ENCODE measurements at regions not wholly inside any gene's neighbourhood (a gene's known extent, or its start where the extent isn't known, plus 50 kb on each side); places are given as distances from the start of the nearest gene placed in this dataset.
"Not testable (repeated sequence)": the region's sequence is repeated elsewhere in the genome, so short reads cannot be mapped to it uniquely, and the experiment has no call there.

DNA sequence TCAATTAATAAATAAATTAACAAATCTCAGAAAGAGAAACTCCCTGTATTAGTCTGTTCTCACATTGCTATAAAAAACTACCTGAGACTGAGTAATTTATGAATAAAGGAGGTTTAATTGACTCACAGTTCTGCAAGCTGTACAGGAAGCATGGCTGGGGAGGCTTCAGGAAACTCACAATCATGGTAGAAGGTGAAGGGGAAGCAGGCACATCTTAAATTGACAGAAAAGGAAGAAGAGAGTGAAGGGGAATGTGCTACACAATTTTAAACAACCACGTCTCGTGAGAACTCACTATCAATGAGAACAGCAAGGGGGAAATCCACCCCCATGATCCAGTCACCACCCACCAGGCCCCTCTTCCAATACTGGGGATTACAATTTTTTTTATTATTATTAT, 358.3 kb upstream of the KIAA1217 start:
- no peaks in the 10 kb centered on the region for H3K27me3 ChIP-seq (ENCODE audit: control insufficient read depth in 2 of 2, insufficient read depth in 1 of 2, low read length in 1 of 2)
- H3K9me3 ChIP-seq (ENCODE audit: control insufficient read depth in 2 of 2, insufficient read depth in 1 of 2, low read length in 1 of 2) = no peaks in the 10 kb centered on the region
- 72% methylated on average over 2 of the region's 2 CpGs for WGBS
- H3K27ac ChIP-seq (ENCODE audit: low read depth in 1 of 2, low read length in 1 of 2) = no peak overlapping the region
- no peak for DNase-seq (ENCODE audit: low read depth in 6 of 9, low spot score in 9 of 9)
- no peak overlapping the region for H3K4me3 ChIP-seq (ENCODE audit: low read length in 2 of 2)
- no peaks in the 10 kb centered on the region for H3K36me3 ChIP-seq (ENCODE audit: control insufficient read depth in 2 of 2, insufficient read depth in 2 of 2, low read length in 1 of 2)
- H3K4me1 ChIP-seq (ENCODE audit: control insufficient read depth in 2 of 2, insufficient read depth in 2 of 2, low read length in 2 of 2) = no peaks in the 10 kb centered on the region

DNA sequence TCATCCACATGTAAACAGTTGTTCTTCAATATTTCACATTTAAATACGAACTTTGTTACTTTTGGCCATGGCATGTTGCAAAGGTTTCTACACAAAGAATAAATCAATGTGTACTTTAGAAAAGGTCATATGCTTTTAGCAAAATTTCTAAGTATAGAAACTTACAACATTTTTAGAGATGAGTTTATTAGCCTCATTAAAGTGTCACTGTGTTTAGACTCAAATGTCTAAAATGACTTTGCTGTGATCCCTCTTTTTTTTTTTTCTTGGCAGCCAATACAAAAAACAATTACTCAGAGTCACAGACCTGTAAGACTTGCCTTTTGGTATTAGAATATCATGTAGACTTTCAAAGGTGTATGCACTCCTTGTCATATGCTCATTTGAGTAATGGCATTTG, 349.3 kb upstream of the KIAA1217 start:
- Histone ChIP-seq H3K9me3 (ENCODE audit: control insufficient read depth in 2 of 2, insufficient read depth in 1 of 2, low read length in 1 of 2) (no peaks in the 10 kb centered on the region), H3K27me3 (ENCODE audit: control insufficient read depth in 2 of 2, insufficient read depth in 1 of 2, low read length in 1 of 2) (no peaks in the 10 kb centered on the region), H3K4me3 (ENCODE audit: low read length in 2 of 2) (no peak overlapping the region), H3K27ac (ENCODE audit: low read depth in 1 of 2, low read length in 1 of 2) (no peak overlapping the region), H3K36me3 (ENCODE audit: control insufficient read depth in 2 of 2, insufficient read depth in 2 of 2, low read length in 1 of 2) (no peaks in the 10 kb centered on the region), H3K4me1 (ENCODE audit: control insufficient read depth in 2 of 2, insufficient read depth in 2 of 2, low read length in 2 of 2) (no peaks in the 10 kb centered on the region)
- no peak for DNase-seq (ENCODE audit: low read depth in 6 of 9, low spot score in 9 of 9)
- WGBS = 95% methylated on average over 1 of the region's 1 CpG

DNA sequence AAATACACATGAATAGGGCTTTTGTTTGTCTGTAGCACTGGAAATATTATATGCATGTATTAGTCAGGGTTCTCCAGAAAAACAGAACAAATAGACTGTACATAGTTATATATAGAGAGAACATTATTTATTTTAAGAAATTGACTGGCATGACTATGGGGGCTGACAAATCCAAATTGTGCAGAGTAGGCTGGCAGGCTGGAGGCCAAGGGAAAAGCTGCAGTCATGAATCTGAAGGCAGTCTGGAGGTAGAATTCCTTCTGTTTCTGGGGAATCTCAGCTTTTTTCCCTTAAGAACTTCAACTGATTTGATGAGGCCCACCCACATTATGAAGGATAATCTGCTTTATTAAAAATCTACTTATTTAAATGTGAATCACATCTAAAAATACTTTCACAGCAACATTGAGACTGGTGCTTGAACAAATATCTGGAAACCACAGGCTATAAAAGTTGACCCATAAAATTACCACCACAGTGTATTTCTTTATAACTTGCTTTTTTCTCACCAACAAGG, 344.2 kb upstream of the KIAA1217 start:
- H3K36me3 ChIP-seq (ENCODE audit: control insufficient read depth in 2 of 2, insufficient read depth in 2 of 2, low read length in 1 of 2) = no peaks in the 10 kb centered on the region
- no peaks in the 10 kb centered on the region for H3K9me3 ChIP-seq (ENCODE audit: control insufficient read depth in 2 of 2, insufficient read depth in 1 of 2, low read length in 1 of 2)
- no peak overlapping the region for H3K27ac ChIP-seq (ENCODE audit: low read depth in 1 of 2, low read length in 1 of 2)
- no peak for DNase-seq (ENCODE audit: low read depth in 6 of 9, low spot score in 9 of 9)
- no peaks in the 10 kb centered on the region for H3K4me1 ChIP-seq (ENCODE audit: control insufficient read depth in 2 of 2, insufficient read depth in 2 of 2, low read length in 2 of 2)
- no peak overlapping the region for H3K4me3 ChIP-seq (ENCODE audit: low read length in 2 of 2)
- no peaks in the 10 kb centered on the region for H3K27me3 ChIP-seq (ENCODE audit: control insufficient read depth in 2 of 2, insufficient read depth in 1 of 2, low read length in 1 of 2)

DNA sequence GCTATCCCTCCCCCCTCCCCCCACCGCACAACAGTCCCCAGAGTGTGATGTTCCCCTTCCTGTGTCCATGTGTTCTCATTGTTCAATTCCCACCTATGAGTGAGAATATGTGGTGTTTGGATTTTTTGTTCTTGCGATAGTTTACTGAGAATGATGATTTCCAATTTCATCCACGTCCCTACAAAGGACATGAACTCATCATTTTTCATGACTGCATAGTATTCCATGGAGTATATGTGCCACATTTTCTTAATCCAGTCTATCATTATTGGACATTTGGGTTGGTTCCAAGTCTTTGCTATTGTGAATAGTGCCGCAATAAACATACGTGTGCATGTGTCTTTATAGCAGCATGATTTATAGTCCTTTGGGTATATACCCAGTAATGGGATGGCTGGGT, 342.0 kb upstream of the KIAA1217 start:
- not testable (repeated sequence) for H3K27ac ChIP-seq (ENCODE audit: low read depth in 1 of 2, low read length in 1 of 2); H3K36me3 ChIP-seq (ENCODE audit: control insufficient read depth in 2 of 2, insufficient read depth in 2 of 2, low read length in 1 of 2); DNase-seq (ENCODE audit: low read depth in 6 of 9, low spot score in 9 of 9); H3K27me3 ChIP-seq (ENCODE audit: control insufficient read depth in 2 of 2, insufficient read depth in 1 of 2, low read length in 1 of 2); H3K9me3 ChIP-seq (ENCODE audit: control insufficient read depth in 2 of 2, insufficient read depth in 1 of 2, low read length in 1 of 2); H3K4me1 ChIP-seq (ENCODE audit: control insufficient read depth in 2 of 2, insufficient read depth in 2 of 2, low read length in 2 of 2); H3K4me3 ChIP-seq (ENCODE audit: low read length in 2 of 2)
- WGBS = 95% methylated on average over 2 of the region's 5 CpGs

DNA sequence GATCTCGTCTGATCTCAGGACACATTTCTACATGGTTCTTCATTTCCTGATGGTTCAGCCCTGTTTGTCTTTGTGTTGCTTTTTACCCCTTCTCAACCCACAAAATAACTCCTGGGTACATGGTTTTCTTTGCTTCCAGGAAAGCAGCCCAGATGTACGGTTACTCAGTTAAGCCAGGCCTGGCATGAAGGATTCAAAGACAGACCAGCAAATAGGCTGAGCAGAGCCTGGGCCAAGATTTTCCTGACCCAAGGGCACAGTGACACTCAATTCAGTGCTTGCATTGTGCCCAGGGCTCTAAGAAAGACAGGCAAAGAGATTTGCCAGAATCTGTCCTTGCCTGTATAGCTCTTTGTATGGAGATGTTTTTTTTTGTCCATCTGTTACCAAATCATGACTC, 340.8 kb upstream of the KIAA1217 start:
- no peak for DNase-seq (ENCODE audit: low read depth in 6 of 9, low spot score in 9 of 9)
- WGBS = 83% methylated on average over 2 of the region's 2 CpGs
- H3K36me3 ChIP-seq (ENCODE audit: control insufficient read depth in 2 of 2, insufficient read depth in 2 of 2, low read length in 1 of 2) = no peaks in the 10 kb centered on the region
- no peak overlapping the region for H3K27ac ChIP-seq (ENCODE audit: low read depth in 1 of 2, low read length in 1 of 2)
- H3K27me3 ChIP-seq (ENCODE audit: control insufficient read depth in 2 of 2, insufficient read depth in 1 of 2, low read length in 1 of 2) = no peaks in the 10 kb centered on the region
- H3K4me1 ChIP-seq (ENCODE audit: control insufficient read depth in 2 of 2, insufficient read depth in 2 of 2, low read length in 2 of 2) = no peaks in the 10 kb centered on the region
- H3K4me3 ChIP-seq (ENCODE audit: low read length in 2 of 2) = no peak overlapping the region
- no peaks in the 10 kb centered on the region for H3K9me3 ChIP-seq (ENCODE audit: control insufficient read depth in 2 of 2, insufficient read depth in 1 of 2, low read length in 1 of 2)

DNA sequence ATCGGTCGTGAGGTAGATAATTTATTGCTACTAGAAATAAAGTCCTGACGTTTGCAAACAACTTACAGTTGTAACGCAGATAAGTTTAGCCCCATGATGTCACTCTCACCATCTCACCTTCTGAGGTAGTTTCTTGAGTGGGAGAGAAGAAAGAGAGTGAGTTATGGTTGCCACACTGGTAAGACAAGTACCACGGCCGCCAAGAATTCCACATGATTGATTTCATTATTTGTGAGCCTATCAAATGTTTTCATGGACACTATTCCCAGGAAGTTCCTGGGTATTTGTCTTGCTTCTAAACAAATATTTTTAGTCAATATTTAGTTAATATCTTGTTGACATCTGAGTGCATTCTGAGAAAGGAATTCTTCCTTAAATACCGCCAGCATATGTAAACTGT, 339.4 kb upstream of the KIAA1217 start:
- no peaks in the 10 kb centered on the region for H3K27me3 ChIP-seq (ENCODE audit: control insufficient read depth in 2 of 2, insufficient read depth in 1 of 2, low read length in 1 of 2)
- no peak overlapping the region for H3K27ac ChIP-seq (ENCODE audit: low read depth in 1 of 2, low read length in 1 of 2)
- H3K36me3 ChIP-seq (ENCODE audit: control insufficient read depth in 2 of 2, insufficient read depth in 2 of 2, low read length in 1 of 2) = no peaks in the 10 kb centered on the region
- no peak for DNase-seq (ENCODE audit: low read depth in 6 of 9, low spot score in 9 of 9)
- H3K4me3 ChIP-seq (ENCODE audit: low read length in 2 of 2) = no peak overlapping the region
- no peaks in the 10 kb centered on the region for H3K4me1 ChIP-seq (ENCODE audit: control insufficient read depth in 2 of 2, insufficient read depth in 2 of 2, low read length in 2 of 2)
- WGBS = 97% methylated on average over 7 of the region's 7 CpGs
- no peaks in the 10 kb centered on the region for H3K9me3 ChIP-seq (ENCODE audit: control insufficient read depth in 2 of 2, insufficient read depth in 1 of 2, low read length in 1 of 2)

DNA sequence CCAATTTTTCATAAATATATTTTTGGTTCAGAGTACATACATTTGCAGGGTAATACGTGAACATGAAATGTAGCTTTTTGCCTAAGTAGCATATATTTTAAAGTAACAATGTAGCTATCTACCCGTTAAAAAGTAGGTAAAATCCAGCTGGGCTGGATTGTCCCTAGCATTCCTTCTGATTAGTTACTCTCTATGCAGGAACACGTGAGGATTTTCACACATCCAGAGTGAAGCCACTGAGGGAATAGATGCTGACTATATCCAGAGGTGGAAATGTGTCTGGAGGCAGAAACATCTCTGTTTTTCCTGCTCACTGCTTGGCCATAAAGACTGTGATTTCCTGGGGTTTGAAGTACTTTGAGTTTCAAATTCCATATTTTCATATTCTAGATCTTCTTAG, 338.9 kb upstream of the KIAA1217 start:
- Histone ChIP-seq H3K4me3 (ENCODE audit: low read length in 2 of 2) (no peak overlapping the region), H3K4me1 (ENCODE audit: control insufficient read depth in 2 of 2, insufficient read depth in 2 of 2, low read length in 2 of 2) (no peaks in the 10 kb centered on the region), H3K27me3 (ENCODE audit: control insufficient read depth in 2 of 2, insufficient read depth in 1 of 2, low read length in 1 of 2) (no peaks in the 10 kb centered on the region), H3K36me3 (ENCODE audit: control insufficient read depth in 2 of 2, insufficient read depth in 2 of 2, low read length in 1 of 2) (no peaks in the 10 kb centered on the region), H3K9me3 (ENCODE audit: control insufficient read depth in 2 of 2, insufficient read depth in 1 of 2, low read length in 1 of 2) (no peaks in the 10 kb centered on the region), H3K27ac (ENCODE audit: low read depth in 1 of 2, low read length in 1 of 2) (no peak overlapping the region)
- no peak for DNase-seq (ENCODE audit: low read depth in 6 of 9, low spot score in 9 of 9)
- WGBS = 94% methylated on average over 3 of the region's 3 CpGs

DNA sequence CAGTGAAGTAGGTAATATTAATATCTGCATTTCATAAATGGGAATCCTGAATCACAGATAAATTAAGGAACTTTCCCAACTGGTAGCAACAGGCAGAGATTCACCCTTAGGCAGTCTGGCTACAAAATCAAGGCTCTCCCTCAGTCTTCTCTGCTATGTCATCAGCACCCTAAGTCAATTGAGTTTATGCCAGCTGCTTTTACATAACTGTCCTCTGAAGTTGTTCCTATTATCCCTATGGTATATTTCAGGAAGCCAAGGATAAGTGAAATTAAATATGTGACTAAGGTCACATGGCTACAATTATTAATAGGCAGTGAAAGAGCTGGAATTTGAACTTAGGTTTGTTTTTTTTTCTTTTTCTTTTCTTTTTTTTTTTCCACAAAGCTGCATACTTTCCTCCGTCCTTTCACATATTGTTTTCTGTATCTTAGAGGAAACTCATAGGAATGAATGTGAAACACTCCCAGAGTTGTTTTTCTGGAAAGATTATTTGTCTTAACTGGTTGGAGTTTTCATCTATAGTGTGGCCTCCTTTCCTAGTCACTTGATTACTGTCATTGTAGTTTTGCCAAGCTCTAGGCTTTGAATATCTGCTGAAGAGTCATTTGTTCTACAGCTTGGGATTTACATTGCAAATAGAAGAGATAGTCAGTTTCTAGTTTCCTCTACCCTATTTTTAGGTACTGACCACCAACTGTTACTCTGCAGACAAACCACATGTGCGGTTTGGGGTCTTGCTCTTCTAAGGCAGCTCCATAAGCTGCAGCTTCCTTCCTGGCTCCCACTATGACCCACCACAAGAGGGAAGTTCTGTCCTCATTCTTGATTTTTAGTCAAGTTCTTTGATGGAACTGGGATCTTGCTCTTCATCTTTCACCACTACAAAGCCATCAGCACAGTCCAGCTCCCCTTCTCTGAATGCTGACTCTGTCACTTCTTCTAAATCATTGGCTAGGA, 338.0 kb upstream of the KIAA1217 start:
- H3K9me3 ChIP-seq (ENCODE audit: control insufficient read depth in 2 of 2, insufficient read depth in 1 of 2, low read length in 1 of 2) = no peaks in the 10 kb centered on the region
- no peaks in the 10 kb centered on the region for H3K27me3 ChIP-seq (ENCODE audit: control insufficient read depth in 2 of 2, insufficient read depth in 1 of 2, low read length in 1 of 2)
- no peak for DNase-seq (ENCODE audit: low read depth in 6 of 9, low spot score in 9 of 9)
- H3K4me3 ChIP-seq (ENCODE audit: low read length in 2 of 2) = no peak overlapping the region
- WGBS = 18% methylated on average over 2 of the region's 2 CpGs
- H3K4me1 ChIP-seq (ENCODE audit: control insufficient read depth in 2 of 2, insufficient read depth in 2 of 2, low read length in 2 of 2) = no peaks in the 10 kb centered on the region
- H3K27ac ChIP-seq (ENCODE audit: low read depth in 1 of 2, low read length in 1 of 2) = no peak overlapping the region
- no peaks in the 10 kb centered on the region for H3K36me3 ChIP-seq (ENCODE audit: control insufficient read depth in 2 of 2, insufficient read depth in 2 of 2, low read length in 1 of 2)

DNA sequence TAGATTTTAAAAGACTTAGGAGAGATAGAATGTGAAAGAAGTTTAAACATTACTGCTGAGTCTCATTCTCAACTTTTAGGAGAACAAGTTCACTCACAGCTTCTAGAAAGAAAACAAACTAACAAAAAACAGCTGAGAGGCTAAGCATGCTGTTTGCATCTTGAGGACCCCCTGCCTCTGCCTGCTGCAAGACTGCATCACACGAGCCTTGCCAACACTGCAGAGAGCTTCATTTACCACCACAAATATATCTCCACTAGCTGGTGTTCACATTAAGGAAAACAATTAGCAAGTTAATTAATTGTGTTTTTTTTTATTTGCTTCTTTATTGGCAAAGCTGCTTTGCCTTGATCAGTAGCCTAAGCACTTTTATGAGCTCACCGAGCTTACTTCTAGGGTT, 336.6 kb upstream of the KIAA1217 start:
- no peak for DNase-seq (ENCODE audit: low read depth in 6 of 9, low spot score in 9 of 9)
- Histone ChIP-seq H3K4me1 (ENCODE audit: control insufficient read depth in 2 of 2, insufficient read depth in 2 of 2, low read length in 2 of 2) (no peaks in the 10 kb centered on the region), H3K9me3 (ENCODE audit: control insufficient read depth in 2 of 2, insufficient read depth in 1 of 2, low read length in 1 of 2) (no peaks in the 10 kb centered on the region), H3K4me3 (ENCODE audit: low read length in 2 of 2) (no peak overlapping the region), H3K36me3 (ENCODE audit: control insufficient read depth in 2 of 2, insufficient read depth in 2 of 2, low read length in 1 of 2) (no peaks in the 10 kb centered on the region), H3K27ac (ENCODE audit: low read depth in 1 of 2, low read length in 1 of 2) (no peak overlapping the region), H3K27me3 (ENCODE audit: control insufficient read depth in 2 of 2, insufficient read depth in 1 of 2, low read length in 1 of 2) (no peaks in the 10 kb centered on the region)
- WGBS = 86% methylated on average over 2 of the region's 2 CpGs

Measured in thymus (tissue), 11 donors.